ENCODE measurements at regions not wholly inside any gene's neighbourhood (a gene's known extent, or its start where the extent isn't known, plus 50 kb on each side); places are given as distances from the start of the nearest gene placed in this dataset.

GRCh38 chr6:11878735-11879134 is 100.1 kb upstream of the ADTRP start:
- peaks cover 0 to 15% (median 0%) of the 10 kb centered on the region in 3 donors for H3K4me1 ChIP-seq
- no peaks in the 10 kb centered on the region for H3K9me3 ChIP-seq
- H3K36me3 ChIP-seq = no peaks in the 10 kb centered on the region
- H3K27ac ChIP-seq = no peak overlapping the region
- no peak for ATAC-seq
- TF ChIP-seq EP300 (IDR thresholded peaks at IDR 0.05) (no peak), POLR2A (IDR thresholded peaks at IDR 0.05) (no peak), POLR2AphosphoS5 (IDR thresholded peaks at IDR 0.05) (no peak), CTCF (IDR thresholded peaks at IDR 0.05) (no peak)
- H3K4me3 ChIP-seq = no peak overlapping the region
- no peaks in the 10 kb centered on the region for H3K27me3 ChIP-seq
- WGBS, 2 donors (ENCODE audit: low coverage in 1 of 2) = 17 to 42% methylated on average over 3 of the region's 3 CpGs

- Histone ChIP-seq H3K4me1 (peaks cover 0 to 15% (median 0%) of the 10 kb centered on the region in 3 donors), H3K9me3 (no peaks in the 10 kb centered on the region), H3K27me3 (no peaks in the 10 kb centered on the region), H3K27ac (no peak overlapping the region), H3K36me3 (no peaks in the 10 kb centered on the region), H3K4me3 (no peak overlapping the region)
- 30 to 60% methylated on average over 2 to 3 of the region's 3 CpGs for WGBS, 2 donors (ENCODE audit: low coverage in 1 of 2)
- TF ChIP-seq POLR2AphosphoS5 (IDR thresholded peaks at IDR 0.05) = no peak
- no peak for TF ChIP-seq POLR2A (IDR thresholded peaks at IDR 0.05)
- TF ChIP-seq CTCF (IDR thresholded peaks at IDR 0.05) = no peak
- TF ChIP-seq EP300 (IDR thresholded peaks at IDR 0.05) = no peak
- no peak for ATAC-seq
Observed at GRCh38 chr6:11878029-11878428, 99.4 kb upstream of the ADTRP start.

GRCh38 chr6:11876934-11877433 is 98.4 kb upstream of the ADTRP start:
- ATAC-seq = no peak
- Histone ChIP-seq H3K4me1 (peaks cover 0 to 15% (median 0%) of the 10 kb centered on the region in 3 donors), H3K36me3 (no peaks in the 10 kb centered on the region), H3K27me3 (no peaks in the 10 kb centered on the region), H3K9me3 (no peaks in the 10 kb centered on the region), H3K4me3 (no peak overlapping the region), H3K27ac (no peak overlapping the region)
- TF ChIP-seq CTCF (IDR thresholded peaks at IDR 0.05) (no peak), POLR2A (IDR thresholded peaks at IDR 0.05) (no peak), EP300 (IDR thresholded peaks at IDR 0.05) (no peak), POLR2AphosphoS5 (IDR thresholded peaks at IDR 0.05) (no peak)
- 93 to 95% methylated on average over 4 to 10 of the region's 10 CpGs for WGBS, 2 donors (ENCODE audit: low coverage in 1 of 2)

- H3K4me1 ChIP-seq = peaks cover 0 to 18% (median 0%) of the 10 kb centered on the region in 3 donors
- 86 to 93% methylated on average over 9 of the region's 9 CpGs for WGBS, 2 donors (ENCODE audit: low coverage in 1 of 2)
- no peak overlapping the region for H3K4me3 ChIP-seq
- no peaks in the 10 kb centered on the region for H3K36me3 ChIP-seq
- TF ChIP-seq CTCF (IDR thresholded peaks at IDR 0.05) (no peak), POLR2AphosphoS5 (IDR thresholded peaks at IDR 0.05) (no peak)
- H3K27me3 ChIP-seq = no peaks in the 10 kb centered on the region
- H3K27ac ChIP-seq = no peak overlapping the region
- no peaks in the 10 kb centered on the region for H3K9me3 ChIP-seq
- no peak for ATAC-seq
Observed at GRCh38 chr6:11875325-11876109, 96.9 kb upstream of the ADTRP start.
